B cell (primary cell): ENCODE measurements at regions not wholly inside any gene's neighbourhood (a gene's known extent, or its start where the extent isn't known, plus 50 kb on each side); places are given as distances from the start of the nearest gene placed in this dataset.
"Not testable (repeated sequence)": the region's sequence is repeated elsewhere in the genome, so short reads cannot be mapped to it uniquely, and the experiment has no call there.

Source experiments
- ATAC-seq: fragments of 200-7000 bp; cut with Tn5 transposase; one replicate; pipeline ENCODE4 v1.10.0; 2021; ENCODE audit warnings: low read depth, mild to moderate bottlenecking, moderate number of reproducible peaks, moderate library complexity
- CTCF ChIA-PET: fragments of 350-600 bp; sonication (Branson Sonifier 250); formaldehyde crosslinking; loops from one replicate; lab custom pipeline; 2021; ENCODE audit warnings: antibody characterized with exemption, inconsistent platforms; lab: Charles Lee
- POLR2A ChIA-PET: fragments of 350-600 bp; sonication (Branson Sonifier 250); formaldehyde crosslinking; loops from one replicate; lab custom pipeline; 2021; ENCODE audit warnings: antibody characterized with exemption; lab: Charles Lee
- DNase-seq: peaks from one replicate; pipeline ENCODE4 v3.0.0; 2013
- H2AFZ ChIP-seq: 2 replicates; pipeline ENCODE4 v1.6.1; 2012; ENCODE audit warnings: mild to moderate bottlenecking, low read depth, low read length; ENCODE audit not compliant: insufficient read depth, poor library complexity, severe bottlenecking
- H3K27ac ChIP-seq, 2 donors: 1 replicate in 1 of 2; 2 replicates in 1 of 2; pipeline ENCODE4 v1.5.1; 2012 to 2013; ENCODE audit warnings: low read length in 2 of 2, mild to moderate bottlenecking in 2 of 2, moderate library complexity in 1 of 2
- H3K27me3 ChIP-seq, 4 experiments: fragments of 200-600 bp in 1 of 4; sonication (generic) in 1 of 4; replicated peaks in 1 of 4; 1 replicate in 2 of 4; 2 replicates in 2 of 4; pipeline versions ENCODE4 v1.6.1 to v1.7.0; 2013 to 2016; ENCODE audit warnings: low read length in 3 of 4, mild to moderate bottlenecking in 2 of 4, mixed read lengths in 1 of 4, moderate library complexity in 1 of 4; ENCODE audit not compliant: insufficient read depth in 4 of 4, control insufficient read depth in 3 of 4; ENCODE audit errors: control extremely low read depth in 1 of 4
- H3K36me3 ChIP-seq, 2 experiments: replicated peaks in 1 of 2; 1 replicate in 1 of 2; 2 replicates in 1 of 2; pipeline versions ENCODE4 v1.6.1 to v1.7.1; 2013; ENCODE audit warnings: low read length in 1 of 2; ENCODE audit not compliant: insufficient read depth in 2 of 2, control insufficient read depth in 1 of 2; ENCODE audit errors: control extremely low read depth in 1 of 2, extremely low read depth in 1 of 2
- H3K4me1 ChIP-seq, 2 donors: fragments of 200-600 bp in 1 of 2; sonication (generic) in 1 of 2; 1 replicate in 1 of 2; 2 replicates in 1 of 2; pipeline versions ENCODE4 v1.5.1 to v1.6.1; 2013 to 2017; ENCODE audit warnings: low read length in 2 of 2; ENCODE audit not compliant: control insufficient read depth in 2 of 2, insufficient read depth in 2 of 2
- H3K4me2 ChIP-seq: replicated peaks from 2 replicates; pipeline ENCODE3; 2012; ENCODE audit warnings: mild to moderate bottlenecking, low read depth, low read length; ENCODE audit not compliant: poor library complexity, severe bottlenecking
- H3K4me3 ChIP-seq, 5 experiments: fragments of 200-600 bp in 1 of 5; sonication (generic) in 1 of 5; 1 replicate in 3 of 5; 2 replicates in 2 of 5; pipeline versions ENCODE4 v1.5.1 to v1.7.0; 2011 to 2016; ENCODE audit warnings: low read length in 4 of 5, mild to moderate bottlenecking in 4 of 5, low read depth in 2 of 5, control low read depth in 1 of 5, moderate library complexity in 1 of 5; ENCODE audit not compliant: insufficient read depth in 1 of 5; ENCODE audit errors: control extremely low read depth in 1 of 5, extremely low read depth in 1 of 5
- H3K79me2 ChIP-seq: fragments of 200-600 bp; sonication (generic); one replicate; pipeline ENCODE4 v1.6.0; 2016; ENCODE audit warnings: low read length; ENCODE audit not compliant: control insufficient read depth, insufficient read depth
- H3K9ac ChIP-seq: fragments of 200-600 bp; sonication (generic); 2 replicates; pipeline ENCODE4 v1.6.1; 2017; ENCODE audit warnings: mild to moderate bottlenecking, low read length, moderate library complexity
- H3K9me3 ChIP-seq, 3 donors: one replicate each; pipeline versions ENCODE4 v1.6.1 to v1.7.1; 2013; ENCODE audit warnings: low read length in 2 of 3; ENCODE audit not compliant: control insufficient read depth in 2 of 3, insufficient read depth in 1 of 3; ENCODE audit errors: control extremely low read depth in 1 of 3
- H4K20me1 ChIP-seq: 2 replicates; pipeline ENCODE4 v1.6.0; 2012; ENCODE audit warnings: mild to moderate bottlenecking, low read length; ENCODE audit not compliant: insufficient read depth, control insufficient read depth, poor library complexity, severe bottlenecking
- H3K27ac Mint-ChIP-seq: one replicate; pipeline ENCODE4 v1.8.0; 2021; ENCODE audit warnings: mixed read lengths
- H3K27me3 Mint-ChIP-seq: one replicate; pipeline ENCODE4 v1.8.0; 2021; ENCODE audit warnings: mixed read lengths
- H3K4me1 Mint-ChIP-seq: one replicate; pipeline ENCODE4 v1.8.0; 2021; ENCODE audit warnings: mixed read lengths
- H3K4me3 Mint-ChIP-seq: one replicate; pipeline ENCODE4 v1.8.0; 2021; ENCODE audit warnings: mixed read lengths
- H3K9me3 Mint-ChIP-seq: one replicate; pipeline ENCODE4 v1.8.0; 2022; ENCODE audit warnings: mixed read lengths; ENCODE audit not compliant: insufficient read depth
- CTCF ChIP-seq: fragments of 200-600 bp; IDR thresholded peaks from one replicate; pipeline ENCODE4 v1.8.0; 2022; ENCODE audit warnings: antibody characterized with exemption, mild to moderate bottlenecking
- EZH2 ChIP-seq: IDR thresholded peaks from 2 replicates; pipeline ENCODE4 v1.6.1; 2012; ENCODE audit warnings: borderline replicate concordance, low read depth, mild to moderate bottlenecking, moderate library complexity, low read length; ENCODE audit not compliant: insufficient read depth, poor library complexity, severe bottlenecking
- WGBS: methylation state at CpG from one replicate; pipeline ENCODE4 v1.1.5; 2013; ENCODE audit warnings: missing lambda C conversion rate; ENCODE audit not compliant: insufficient coverage; 5-methylcytosine and 5-hydroxymethylcytosine counted together
- intact Hi-C: fragments of 100-400 bp; cut with micrococcal nuclease; formaldehyde crosslinking; loops from one replicate; pipeline ENCODE4 v1.10.0; 2022

GRCh38 chr2:240240781-240241180, 100.3 kb upstream of the OTOS start:
- H3K4me3 ChIP-seq: no peak overlapping the region
- H3K9me3 ChIP-seq: no peaks in the 10 kb centered on the region
- ATAC-seq (no peak), DNase-seq (no peak)
- Mint-ChIP-seq H3K4me3 (no peak overlapping the region), H3K27me3 (peaks cover 9% of the 10 kb centered on the region), H3K9me3 (no peaks in the 10 kb centered on the region), H3K4me1 (no peaks in the 10 kb centered on the region), H3K27ac (no peak overlapping the region)
- no peaks in the 10 kb centered on the region for H3K36me3 ChIP-seq
- CTCF ChIA-PET: no interaction called here
- no peak overlapping the region for H3K9ac ChIP-seq
- no peak overlapping the region for H2AFZ ChIP-seq
- POLR2A ChIA-PET: no interaction called here
- H3K27me3 ChIP-seq: no peaks in the 10 kb centered on the region
- intact Hi-C loops: no loop called here
- no CpG with 5 or more reads among the region's 1 CpG for whole genome bisulfite sequencing
- H3K4me2 ChIP-seq: no peak overlapping the region
- H3K4me1 ChIP-seq: no peaks in the 10 kb centered on the region
- no peak for TF ChIP-seq CTCF
- no peak overlapping the region for H3K27ac ChIP-seq
- H3K79me2 ChIP-seq: no peaks in the 10 kb centered on the region
- no peaks in the 10 kb centered on the region for H4K20me1 ChIP-seq

- H2AFZ ChIP-seq: no peak overlapping the region
- TF ChIP-seq EZH2 (no peak), CTCF (no peak)
- DNase-seq: no peak
- H3K4me1 Mint-ChIP-seq: no peaks in the 10 kb centered on the region
- no peaks in the 10 kb centered on the region for H3K4me1 ChIP-seq
- no peak for ATAC-seq
- POLR2A ChIA-PET: no interaction called here
- peaks cover 14% of the 10 kb centered on the region for H3K27me3 Mint-ChIP-seq
- no peak overlapping the region for H3K4me3 Mint-ChIP-seq
- no peaks in the 10 kb centered on the region for H3K9me3 Mint-ChIP-seq
- intact Hi-C loops: no loop called here
- peaks cover 0 to 3% (median 0%) of the 10 kb centered on the region in 3 donors for H3K9me3 ChIP-seq
- no CpG with 5 or more reads among the region's 2 CpGs for WGBS
- H3K36me3 ChIP-seq: no peaks in the 10 kb centered on the region
- no peak overlapping the region for H3K4me3 ChIP-seq
- H3K27ac Mint-ChIP-seq: no peak overlapping the region
- H3K4me2 ChIP-seq: no peak overlapping the region
- CTCF ChIA-PET: no interaction called here
- H4K20me1 ChIP-seq: no peaks in the 10 kb centered on the region
- H3K27ac ChIP-seq: no peak overlapping the region
- H3K27me3 ChIP-seq: peaks cover 0 to 4% (median 0%) of the 10 kb centered on the region in 4 experiments
- no peaks in the 10 kb centered on the region for H3K79me2 ChIP-seq
- H3K9ac ChIP-seq: no peak overlapping the region
These were observed 101.1 kb upstream of the OTOS start for GRCh38 chr2:240241572-240241971.

GRCh38 chr2:240243049-240243448, 102.6 kb upstream of the OTOS start:
- H3K4me3 Mint-ChIP-seq, H3K27ac Mint-ChIP-seq, H2AFZ ChIP-seq, ATAC-seq, CTCF ChIA-PET, H3K27ac ChIP-seq, H3K9ac ChIP-seq, H3K79me2 ChIP-seq, H3K9me3 ChIP-seq, H3K4me1 Mint-ChIP-seq, H3K9me3 Mint-ChIP-seq, DNase-seq, H3K4me1 ChIP-seq, H4K20me1 ChIP-seq, H3K4me2 ChIP-seq, H3K27me3 ChIP-seq, intact Hi-C loops, H3K4me3 ChIP-seq, POLR2A ChIA-PET, H3K36me3 ChIP-seq: not testable (repeated sequence)
- 93% methylated on average over 6 of the region's 12 CpGs for WGBS
- H3K27me3 Mint-ChIP-seq: peaks cover 14% of the 10 kb centered on the region
